IPS-NIHi7 (cell line): ENCODE measurements at regions not wholly inside any gene's neighbourhood (a gene's known extent, or its start where the extent isn't known, plus 50 kb on each side); places are given as distances from the start of the nearest gene placed in this dataset.

Experiments used
- DNase-seq: peaks from one replicate; pipeline ENCODE4 v3.0.0; 2012; ENCODE audit warnings: mixed read lengths; ENCODE audit errors: extremely low spot score

DNA sequence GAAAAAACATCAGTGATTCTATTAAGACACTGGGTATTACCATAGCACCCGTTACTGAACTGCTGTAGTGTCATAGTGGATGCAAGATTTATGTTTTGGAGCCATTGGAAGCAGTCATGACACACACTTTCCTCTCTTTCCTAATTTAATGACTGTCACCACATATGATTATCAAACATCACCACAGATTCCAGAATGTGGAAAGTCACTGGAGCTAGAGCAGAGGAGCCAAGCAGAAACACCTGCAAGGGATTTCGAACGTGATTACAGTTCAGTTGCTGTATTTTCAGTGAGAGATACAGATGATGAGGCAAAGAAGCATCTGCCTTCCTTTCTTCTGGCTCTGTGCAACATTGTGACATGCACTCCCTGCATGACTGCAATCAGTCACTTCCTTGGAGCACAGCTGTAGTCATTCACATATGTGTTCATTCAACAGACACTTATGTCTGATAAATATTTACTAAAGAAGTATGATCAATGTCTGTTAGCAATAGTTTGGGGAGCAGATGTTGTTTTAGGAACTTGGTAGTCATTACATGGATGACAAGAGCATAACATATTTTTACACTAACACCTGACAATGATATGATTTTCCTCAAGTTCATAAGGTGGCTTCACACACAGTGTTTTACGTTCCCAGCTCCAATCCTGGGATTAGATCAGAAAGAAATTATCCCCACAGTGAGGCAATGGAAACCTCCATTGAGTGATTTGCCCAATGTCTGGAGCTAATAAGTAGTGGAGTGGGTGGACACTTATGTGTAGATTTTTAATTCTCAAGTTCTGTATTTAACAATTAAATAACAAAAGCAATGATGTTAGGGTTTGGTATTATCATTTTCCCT is 416.6 kb downstream of the PLCL1 start:
- no peak for DNase-seq

- no peak for DNase-seq
Measured at GRCh38 chr2:198219292-198219691, 414.9 kb downstream of the PLCL1 start.

DNA sequence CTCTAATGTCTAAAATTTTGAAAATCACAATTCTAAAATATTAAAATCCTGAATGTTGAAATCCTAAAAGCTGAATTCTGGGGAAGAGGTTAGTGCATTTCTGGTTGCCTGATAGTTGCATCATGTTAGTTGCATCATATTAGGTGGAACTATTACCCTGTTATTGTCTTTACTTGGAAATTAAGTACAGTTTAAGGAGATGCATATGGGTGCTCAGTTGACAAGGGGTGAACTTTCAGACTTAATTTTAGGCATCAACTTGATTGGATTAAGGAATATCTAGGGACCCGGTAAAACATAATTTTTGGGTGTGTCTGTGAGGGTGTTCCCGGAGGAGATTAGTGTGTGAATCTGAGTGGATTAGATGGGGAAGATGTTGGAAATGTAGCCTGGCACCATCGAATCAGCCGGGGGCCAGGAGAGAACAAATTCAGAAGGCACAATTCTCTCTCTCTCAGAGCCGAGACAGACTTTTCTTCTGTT is 409.8 kb downstream of the PLCL1 start:
- DNase-seq: no peak

GRCh38 chr2:198213253-198213652 is 408.9 kb downstream of the PLCL1 start:
- DNase-seq: no peak

DNA sequence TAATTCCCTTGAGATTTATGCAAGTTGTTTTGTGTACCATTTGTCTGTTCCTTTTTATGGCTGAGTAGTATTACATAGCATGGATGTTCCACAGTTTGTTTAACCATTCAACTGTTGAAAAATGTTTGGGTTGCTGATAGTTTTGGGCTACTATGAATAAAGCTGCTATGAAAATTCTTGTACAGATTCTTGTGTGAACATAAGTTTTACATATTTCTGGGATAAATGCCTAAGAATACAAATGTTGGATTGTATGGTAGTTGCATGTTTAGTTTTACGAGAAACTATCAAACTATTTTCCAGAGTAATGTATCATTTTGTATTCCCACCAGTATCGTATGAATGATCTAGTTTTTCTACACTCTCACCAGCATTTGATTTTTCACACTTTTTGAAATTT is 407.3 kb downstream of the PLCL1 start:
- DNase-seq: no peak

GRCh38 chr2:198203336-198204069 is 399.1 kb downstream of the PLCL1 start:
- DNase-seq: no peak
